CD4-positive, alpha-beta T cell treated with Interleukin-10 for 1 hour (primary cell): ENCODE measurements at regions not wholly inside any gene's neighbourhood (a gene's known extent, or its start where the extent isn't known, plus 50 kb on each side); places are given as distances from the start of the nearest gene placed in this dataset.

Source experiments
- DNase-seq: peaks from one replicate; pipeline ENCODE4 v3.0.0-alpha.2; 2020

GRCh38 chr18:4851301-4851976 is 345.6 kb downstream of the AKAIN1 start:
- DNase-seq: no peak

- no peak for DNase-seq
Measured at GRCh38 chr18:4847056-4847455, 350.0 kb downstream of the AKAIN1 start.

GRCh38 chr18:4844320-4844719 is 352.7 kb downstream of the AKAIN1 start:
- DNase-seq: no peak

GRCh38 chr18:4843771-4844170 is 353.3 kb downstream of the AKAIN1 start:
- DNase-seq: no peak

- DNase-seq: no peak
Measured at GRCh38 chr18:4842751-4843150, 354.3 kb downstream of the AKAIN1 start.

- no peak for DNase-seq
Measured at GRCh38 chr18:4842287-4842686, 354.8 kb downstream of the AKAIN1 start.

GRCh38 chr18:4839639-4840038 is 357.4 kb downstream of the AKAIN1 start:
- no peak for DNase-seq

GRCh38 chr18:4836141-4836540 is 360.9 kb downstream of the AKAIN1 start:
- no peak for DNase-seq

GRCh38 chr18:4831791-4832375 is 365.2 kb downstream of the AKAIN1 start:
- DNase-seq: no peak

- no peak for DNase-seq
Measured at GRCh38 chr18:4831127-4831526, 365.9 kb downstream of the AKAIN1 start.

- no peak for DNase-seq
Measured at GRCh38 chr18:4823091-4823490, 368.0 kb upstream of the DLGAP1 start.

GRCh38 chr18:4821801-4822200 is 366.7 kb upstream of the DLGAP1 start:
- DNase-seq: no peak

GRCh38 chr18:4817665-4818064 is 362.6 kb upstream of the DLGAP1 start:
- no peak for DNase-seq

GRCh38 chr18:4813708-4814107 is 358.6 kb upstream of the DLGAP1 start:
- DNase-seq: no peak

GRCh38 chr18:4808891-4809290 is 353.8 kb upstream of the DLGAP1 start:
- DNase-seq: no peak

- no peak for DNase-seq
Measured at GRCh38 chr18:4807604-4808293, 352.6 kb upstream of the DLGAP1 start.

- no peak for DNase-seq
Measured at GRCh38 chr18:4806331-4806730, 351.2 kb upstream of the DLGAP1 start.

- no peak for DNase-seq
Measured at GRCh38 chr18:4802296-4802695, 347.2 kb upstream of the DLGAP1 start.

- DNase-seq: no peak
Measured at GRCh38 chr18:4801151-4801550, 346.0 kb upstream of the DLGAP1 start.

GRCh38 chr18:4797002-4797685 is 342.0 kb upstream of the DLGAP1 start:
- no peak for DNase-seq

GRCh38 chr18:4789506-4789905 is 334.4 kb upstream of the DLGAP1 start:
- no peak for DNase-seq

- no peak for DNase-seq
Measured at GRCh38 chr18:4781873-4782272, 326.8 kb upstream of the DLGAP1 start.

GRCh38 chr18:4765401-4765800 is 310.3 kb upstream of the DLGAP1 start:
- DNase-seq: no peak

GRCh38 chr18:4762330-4762729 is 307.2 kb upstream of the DLGAP1 start:
- DNase-seq: no peak
